ENCODE measurements at regions not wholly inside any gene's neighbourhood (a gene's known extent, or its start where the extent isn't known, plus 50 kb on each side); places are given as distances from the start of the nearest gene placed in this dataset.

GRCh38 chr5:114928644-114929462, 240.9 kb downstream of the TRIM36 start:
- Histone ChIP-seq H3K9me3 (peaks cover 0 to 4% (median 0%) of the 10 kb centered on the region in 4 donors), H3K4me1 (no peaks in the 10 kb centered on the region), H3K27ac (no peak overlapping the region), H3K36me3 (no peaks in the 10 kb centered on the region), H3K27me3 (no peaks in the 10 kb centered on the region), H3K4me3 (no peak overlapping the region)
- WGBS, 2 donors: 84 to 92% methylated on average over 18 to 22 of the region's 32 CpGs
- ATAC-seq (ENCODE audit: low FRiP score in 2 of 2): no peak
- DNase-seq: peak in 1 of 2 donors; percentile 56
- no peak for TF ChIP-seq POLR2A (IDR thresholded peaks at IDR 0.05)
- no peak for TF ChIP-seq EP300 (IDR thresholded peaks at IDR 0.05)
- no peak for TF ChIP-seq POLR2AphosphoS5 (IDR thresholded peaks at IDR 0.05)
- TF ChIP-seq CTCF (IDR thresholded peaks at IDR 0.05): no peak

GRCh38 chr5:114924769-114925168, 244.9 kb downstream of the TRIM36 start:
- WGBS, 2 donors: 94 to 96% methylated on average over 4 of the region's 4 CpGs
- ATAC-seq (ENCODE audit: low FRiP score in 2 of 2) (no peak), DNase-seq (no peak)
- H3K4me1 ChIP-seq: no peaks in the 10 kb centered on the region
- peaks cover 0 to 4% (median 0%) of the 10 kb centered on the region in 4 donors for H3K9me3 ChIP-seq
- H3K4me3 ChIP-seq: no peak overlapping the region
- H3K36me3 ChIP-seq: no peaks in the 10 kb centered on the region
- H3K27ac ChIP-seq: no peak overlapping the region
- no peak for TF ChIP-seq POLR2A (IDR thresholded peaks at IDR 0.05)
- no peak for TF ChIP-seq CTCF (IDR thresholded peaks at IDR 0.05)
- no peak for TF ChIP-seq POLR2AphosphoS5 (IDR thresholded peaks at IDR 0.05)
- no peak for TF ChIP-seq EP300 (IDR thresholded peaks at IDR 0.05)
- H3K27me3 ChIP-seq: no peaks in the 10 kb centered on the region

GRCh38 chr5:114912189-114912920, 257.4 kb downstream of the TRIM36 start:
- Histone ChIP-seq H3K4me3 (no peak overlapping the region), H3K27me3 (no peaks in the 10 kb centered on the region), H3K4me1 (no peaks in the 10 kb centered on the region), H3K27ac (no peak overlapping the region), H3K36me3 (no peaks in the 10 kb centered on the region), H3K9me3 (peaks cover 0 to 10% (median 0%) of the 10 kb centered on the region in 4 donors)
- no peak for ATAC-seq (ENCODE audit: low FRiP score in 2 of 2)
- no peak for TF ChIP-seq POLR2A (IDR thresholded peaks at IDR 0.05)
- TF ChIP-seq CTCF (IDR thresholded peaks at IDR 0.05): no peak
- no peak for TF ChIP-seq POLR2AphosphoS5 (IDR thresholded peaks at IDR 0.05)
- no peak for TF ChIP-seq EP300 (IDR thresholded peaks at IDR 0.05)
- 78% methylated on average over 4 of the region's 4 CpGs for WGBS, 2 donors
- no peak for DNase-seq

GRCh38 chr5:114910727-114911126, 259.0 kb downstream of the TRIM36 start:
- Histone ChIP-seq H3K4me1 (no peaks in the 10 kb centered on the region), H3K36me3 (no peaks in the 10 kb centered on the region), H3K9me3 (peaks cover 0 to 10% (median 0%) of the 10 kb centered on the region in 4 donors), H3K27me3 (no peaks in the 10 kb centered on the region), H3K27ac (no peak overlapping the region), H3K4me3 (no peak overlapping the region)
- no peak for TF ChIP-seq POLR2A (IDR thresholded peaks at IDR 0.05)
- no peak for TF ChIP-seq EP300 (IDR thresholded peaks at IDR 0.05)
- TF ChIP-seq POLR2AphosphoS5 (IDR thresholded peaks at IDR 0.05): no peak
- no peak for TF ChIP-seq CTCF (IDR thresholded peaks at IDR 0.05)
- no peak for DNase-seq
- ATAC-seq (ENCODE audit: low FRiP score in 2 of 2): no peak
